CD14-positive monocyte (primary cell): ENCODE measurements at regions not wholly inside any gene's neighbourhood (a gene's known extent, or its start where the extent isn't known, plus 50 kb on each side); places are given as distances from the start of the nearest gene placed in this dataset.

Experiments used
- DNase-seq, 3 donors: peaks; one replicate each; pipeline ENCODE4 v3.0.0-alpha.2; 2011 to 2022
- H2AFZ ChIP-seq: 2 replicates; pipeline ENCODE4 v1.6.0; 2012; ENCODE audit warnings: mild to moderate bottlenecking, low read depth, low read length, inconsistent platforms; ENCODE audit not compliant: insufficient read depth, poor library complexity, severe bottlenecking
- H3K27ac ChIP-seq, 2 donors: 1 replicate in 1 of 2; 2 replicates in 1 of 2; pipeline ENCODE4 v1.5.1; 2012 to 2013; ENCODE audit warnings: low read length in 2 of 2, control low read depth in 1 of 2, inconsistent platforms in 1 of 2, low read depth in 1 of 2, mild to moderate bottlenecking in 1 of 2
- H3K27me3 ChIP-seq, 2 donors: one replicate each; pipeline versions ENCODE4 v1.6.0 to v1.6.1; 2011 to 2013; ENCODE audit warnings: low read length in 2 of 2; ENCODE audit not compliant: control insufficient read depth in 2 of 2, insufficient read depth in 2 of 2
- H3K36me3 ChIP-seq, 2 donors: replicated peaks in 1 of 2; 1 replicate in 1 of 2; 2 replicates in 1 of 2; pipeline versions ENCODE4 v1.5.1 to v1.6.1; 2012 to 2013; ENCODE audit warnings: low read length in 2 of 2, control low read depth in 1 of 2, inconsistent platforms in 1 of 2, mild to moderate bottlenecking in 1 of 2; ENCODE audit not compliant: insufficient read depth in 2 of 2, control insufficient read depth in 1 of 2
- H3K4me1 ChIP-seq, 2 donors: 1 replicate in 1 of 2; 2 replicates in 1 of 2; pipeline versions ENCODE4 v1.5.1 to v1.6.1; 2012 to 2013; ENCODE audit warnings: low read length in 2 of 2, control low read depth in 1 of 2, inconsistent platforms in 1 of 2, mild to moderate bottlenecking in 1 of 2, moderate library complexity in 1 of 2; ENCODE audit not compliant: insufficient read depth in 2 of 2, control insufficient read depth in 1 of 2
- H3K4me2 ChIP-seq: replicated peaks from 2 replicates; pipeline ENCODE3; 2012; ENCODE audit warnings: low read length, moderate library complexity, mild to moderate bottlenecking; ENCODE audit not compliant: poor library complexity, severe bottlenecking; ENCODE audit errors: extremely low read depth
- H3K4me3 ChIP-seq, 3 experiments: fragments of 200-600 bp in 1 of 3; sonication (generic) in 1 of 3; replicated peaks in 1 of 3; 1 replicate in 2 of 3; 2 replicates in 1 of 3; pipeline ENCODE4 v1.5.1; 2011 to 2013; ENCODE audit warnings: low read length in 3 of 3, mild to moderate bottlenecking in 3 of 3, control low read depth in 2 of 3, low read depth in 2 of 3, inconsistent platforms in 1 of 3, moderate library complexity in 1 of 3
- H3K79me2 ChIP-seq: 2 replicates; pipeline ENCODE4 v1.6.0; 2012; ENCODE audit warnings: mild to moderate bottlenecking, control low read depth, inconsistent platforms, low read length, moderate library complexity; ENCODE audit not compliant: insufficient read depth
- H3K9ac ChIP-seq: 2 replicates; pipeline ENCODE4 v1.6.0; 2017; ENCODE audit warnings: low read length, mild to moderate bottlenecking; ENCODE audit not compliant: insufficient read depth, poor library complexity, severe bottlenecking
- H3K9me3 ChIP-seq, 2 donors: replicated peaks in 1 of 2; 1 replicate in 1 of 2; 2 replicates in 1 of 2; pipeline versions ENCODE4 v1.5.1 to v1.6.1; 2012 to 2013; ENCODE audit warnings: low read length in 2 of 2, control low read depth in 1 of 2; ENCODE audit not compliant: control insufficient read depth in 1 of 2, insufficient read depth in 1 of 2
- H4K20me1 ChIP-seq: 2 replicates; pipeline ENCODE4 v1.6.0; 2012; ENCODE audit warnings: mild to moderate bottlenecking, low read length, control low read depth, moderate library complexity; ENCODE audit not compliant: insufficient read depth
- H3K27ac Mint-ChIP-seq, 7 donors: one replicate each; pipeline ENCODE4 v1.8.0; 2020; ENCODE audit warnings: mild to moderate bottlenecking in 7 of 7, mixed read lengths in 7 of 7, moderate library complexity in 6 of 7, inconsistent platforms in 2 of 7
- H3K27me3 Mint-ChIP-seq, 3 donors: one replicate each; pipeline ENCODE4 v1.8.0; 2021 to 2022; ENCODE audit warnings: low read depth in 3 of 3, mild to moderate bottlenecking in 3 of 3, mixed read lengths in 3 of 3, moderate library complexity in 3 of 3, inconsistent platforms in 1 of 3
- H3K36me3 Mint-ChIP-seq, 2 donors: one replicate each; pipeline ENCODE4 v1.8.0; 2020; ENCODE audit warnings: mixed read lengths in 2 of 2, inconsistent platforms in 1 of 2, mild to moderate bottlenecking in 1 of 2
- H3K4me1 Mint-ChIP-seq: one replicate; pipeline ENCODE4 v1.8.0; 2020; ENCODE audit warnings: mild to moderate bottlenecking, mixed read lengths
- H3K4me3 Mint-ChIP-seq, 2 donors: one replicate each; pipeline ENCODE4 v1.8.0; 2020; ENCODE audit warnings: mild to moderate bottlenecking in 2 of 2, mixed read lengths in 2 of 2, moderate library complexity in 1 of 2
- H3K9me3 Mint-ChIP-seq, 7 donors: one replicate each; pipeline ENCODE4 v1.8.0; 2020 to 2022; ENCODE audit warnings: mixed read lengths in 7 of 7, mild to moderate bottlenecking in 6 of 7, moderate library complexity in 6 of 7, inconsistent platforms in 2 of 7
- CTCF ChIP-seq: fragments of 200-600 bp; IDR thresholded peaks from one replicate; pipeline ENCODE4 v1.8.0; 2022; ENCODE audit warnings: antibody characterized with exemption, mild to moderate bottlenecking
- WGBS: methylation state at CpG from one replicate; pipeline ENCODE4 v1.1.5; 2013; ENCODE audit warnings: missing lambda C conversion rate; ENCODE audit not compliant: insufficient coverage; 5-methylcytosine and 5-hydroxymethylcytosine counted together
- intact Hi-C, 2 donors: fragments of 100-400 bp; cut with micrococcal nuclease; formaldehyde crosslinking; loops; one replicate each; pipeline versions ENCODE4 v1.15.0 to v1.15.1; 2023

GRCh38 chr9:26394025-26394424 lies 498.6 kb downstream of the CAAP1 start:
- Mint-ChIP-seq H3K4me3 (no peak overlapping the region), H3K27me3 (peaks cover 0 to 1% (median 0%) of the 10 kb centered on the region in 3 donors), H3K27ac (no peak overlapping the region), H3K36me3 (no peaks in the 10 kb centered on the region), H3K4me1 (no peaks in the 10 kb centered on the region), H3K9me3 (peaks cover 3 to 16% (median 9%) of the 10 kb centered on the region in 7 donors)
- peaks cover 17 to 21% of the 10 kb centered on the region in 2 donors for H3K9me3 ChIP-seq
- intact Hi-C loops: no loop called here
- H3K36me3 ChIP-seq: no peaks in the 10 kb centered on the region
- TF ChIP-seq CTCF: no peak
- H2AFZ ChIP-seq: no peak overlapping the region
- no peaks in the 10 kb centered on the region for H3K79me2 ChIP-seq
- 91% methylated on average over 1 of the region's 1 CpG for WGBS
- no peaks in the 10 kb centered on the region for H4K20me1 ChIP-seq
- H3K27me3 ChIP-seq: no peaks in the 10 kb centered on the region
- H3K27ac ChIP-seq: no peak overlapping the region
- no peak for DNase-seq
- no peak overlapping the region for H3K4me3 ChIP-seq
- H3K4me2 ChIP-seq: no peak overlapping the region
- H3K9ac ChIP-seq: no peak overlapping the region
- H3K4me1 ChIP-seq: no peaks in the 10 kb centered on the region

- Mint-ChIP-seq H3K27me3 (peaks cover 0 to 1% (median 0%) of the 10 kb centered on the region in 3 donors), H3K27ac (no peak overlapping the region), H3K4me3 (no peak overlapping the region), H3K4me1 (no peaks in the 10 kb centered on the region), H3K9me3 (peaks cover 4 to 18% (median 9%) of the 10 kb centered on the region in 7 donors), H3K36me3 (no peaks in the 10 kb centered on the region)
- Histone ChIP-seq H3K27me3 (no peaks in the 10 kb centered on the region), H2AFZ (no peak overlapping the region), H3K36me3 (no peaks in the 10 kb centered on the region), H3K9me3 (peaks cover 17% of the 10 kb centered on the region in 2 donors), H3K79me2 (no peaks in the 10 kb centered on the region), H3K4me1 (no peaks in the 10 kb centered on the region), H4K20me1 (no peaks in the 10 kb centered on the region), H3K4me2 (no peak overlapping the region), H3K9ac (no peak overlapping the region), H3K4me3 (no peak overlapping the region), H3K27ac (no peak overlapping the region)
- TF ChIP-seq CTCF: no peak
- intact Hi-C loops: no loop called here
- no peak for DNase-seq
These were observed 500.0 kb downstream of the CAAP1 start for GRCh38 chr9:26392639-26393038.
